HG03159 (cell line): ENCODE measurements at regions not wholly inside any gene's neighbourhood (a gene's known extent, or its start where the extent isn't known, plus 50 kb on each side); places are given as distances from the start of the nearest gene placed in this dataset.
"Not testable (repeated sequence)": the region's sequence is repeated elsewhere in the genome, so short reads cannot be mapped to it uniquely, and the experiment has no call there.

Experiments used
- ATAC-seq: cut with Tn5 transposase; IDR thresholded peaks from one replicate; pipeline ENCODE4 v1.9.1; 2021; ENCODE audit warnings: mild to moderate bottlenecking, moderate library complexity; ENCODE audit not compliant: unreplicated experiment

GRCh38 chr15:66959875-66960274 lies 105.5 kb upstream of the SMAD3 start:
- no peak for ATAC-seq

- no peak for ATAC-seq
These were observed 104.9 kb upstream of the SMAD3 start for GRCh38 chr15:66960519-66960918.

GRCh38 chr15:66961407-66961884 lies 104.0 kb upstream of the SMAD3 start:
- no peak for ATAC-seq

- no peak for ATAC-seq
These were observed 103.5 kb upstream of the SMAD3 start for GRCh38 chr15:66961901-66962300.

- no peak for ATAC-seq
These were observed 102.9 kb upstream of the SMAD3 start for GRCh38 chr15:66962522-66962921.

- no peak for ATAC-seq
These were observed 102.3 kb upstream of the SMAD3 start for GRCh38 chr15:66963084-66963483.

- no peak for ATAC-seq
These were observed 101.7 kb upstream of the SMAD3 start for GRCh38 chr15:66963710-66964109.

GRCh38 chr15:66964111-66964738 lies 101.2 kb upstream of the SMAD3 start:
- no peak for ATAC-seq

- ATAC-seq, result no peak
These were observed 100.6 kb upstream of the SMAD3 start for GRCh38 chr15:66964791-66965190.

- ATAC-seq, result no peak
These were observed 100.1 kb upstream of the SMAD3 start for GRCh38 chr15:66965201-66965900.

GRCh38 chr15:66966256-66966655 lies 99.1 kb upstream of the SMAD3 start:
- no peak for ATAC-seq

GRCh38 chr15:66968806-66969596 lies 96.4 kb upstream of the SMAD3 start:
- ATAC-seq, result no peak

- ATAC-seq, result not testable (repeated sequence)
These were observed 91.3 kb upstream of the SMAD3 start for GRCh38 chr15:66974131-66974530.

GRCh38 chr15:66976106-66976640 lies 89.2 kb upstream of the SMAD3 start:
- ATAC-seq, result not testable (repeated sequence)

GRCh38 chr15:66980326-66980725 lies 85.1 kb upstream of the SMAD3 start:
- not testable (repeated sequence) for ATAC-seq

- no peak for ATAC-seq
These were observed 83.6 kb upstream of the SMAD3 start for GRCh38 chr15:66981771-66982170.

GRCh38 chr15:66982250-66982649 lies 83.2 kb upstream of the SMAD3 start:
- ATAC-seq, result no peak

- no peak for ATAC-seq
These were observed 82.6 kb upstream of the SMAD3 start for GRCh38 chr15:66982816-66983215.

GRCh38 chr15:66985653-66986052 lies 79.7 kb upstream of the SMAD3 start:
- ATAC-seq, result no peak

- no peak for ATAC-seq
These were observed 78.5 kb upstream of the SMAD3 start for GRCh38 chr15:66986951-66987350.

GRCh38 chr15:66993090-66993489 lies 72.3 kb upstream of the SMAD3 start:
- no peak for ATAC-seq
